ENCODE measurements at regions not wholly inside any gene's neighbourhood (a gene's known extent, or its start where the extent isn't known, plus 50 kb on each side); places are given as distances from the start of the nearest gene placed in this dataset.
A peak's percentile ranks its signal among the peaks of the same experiment; 100 is the strongest.

DNA sequence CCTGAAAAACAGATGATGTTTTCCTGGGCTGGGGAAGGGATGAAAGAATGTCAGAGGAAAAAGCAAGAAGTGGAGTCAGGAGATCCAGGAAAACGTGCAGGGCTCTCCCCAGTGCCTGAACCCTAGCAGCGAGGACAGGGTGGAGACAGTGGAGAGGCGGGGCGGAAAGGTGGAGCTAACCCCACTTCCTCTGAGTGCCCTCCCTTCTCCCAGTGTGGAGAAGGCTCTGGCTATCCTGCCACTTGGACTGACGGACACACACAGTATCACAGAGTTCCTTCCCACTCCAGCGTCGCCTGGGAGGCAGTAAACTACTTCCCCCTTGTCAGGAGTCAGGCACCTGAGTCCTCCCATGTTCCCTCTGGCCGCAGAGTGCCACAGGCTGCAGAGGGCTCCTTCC, 125.3 kb upstream of the CHRNA7 start:
- 13% methylated on average over 8 of the region's 8 CpGs for WGBS
- intact Hi-C loops (cut with DNase I), result no loop called here
- Histone ChIP-seq H3K27ac (ENCODE audit: low read length) (no peak overlapping the region), H3K9me3 (ENCODE audit: control insufficient read depth, low read length) (no peaks in the 10 kb centered on the region), H3K27me3 (ENCODE audit: control insufficient read depth, insufficient read depth) (no peaks in the 10 kb centered on the region), H3K4me3 (ENCODE audit: low read length) (no peak overlapping the region), H3K4me1 (ENCODE audit: control insufficient read depth, insufficient read depth, low read length) (no peaks in the 10 kb centered on the region)
- ATAC-seq, result peak; percentile 88 to 92
- DNase-seq, result peak; percentile 10 to 63 (median 60)

DNA sequence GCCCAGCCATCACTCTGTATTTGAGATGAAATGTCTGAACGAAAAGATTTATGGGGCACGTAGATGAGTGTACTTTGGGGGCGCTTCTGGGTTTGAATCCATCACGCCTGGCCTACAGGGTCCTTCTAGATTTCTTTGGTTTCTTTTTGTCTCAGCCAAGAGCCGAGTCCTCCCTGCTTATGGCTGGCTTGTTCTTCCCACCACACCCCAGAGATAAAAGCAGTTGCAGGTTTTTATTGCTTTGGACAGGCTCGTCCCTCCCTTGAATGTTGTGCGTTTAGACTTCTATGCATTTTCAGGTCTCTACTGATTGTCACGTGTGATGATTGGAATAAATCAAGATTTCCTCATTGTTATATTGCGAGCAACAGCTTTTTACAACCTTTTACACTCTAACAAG, 104.8 kb upstream of the CHRNA7 start:
- Histone ChIP-seq H3K9me3 (ENCODE audit: control insufficient read depth, low read length) (no peaks in the 10 kb centered on the region), H3K27me3 (ENCODE audit: control insufficient read depth, insufficient read depth) (no peaks in the 10 kb centered on the region), H3K4me1 (ENCODE audit: control insufficient read depth, insufficient read depth, low read length) (no peaks in the 10 kb centered on the region), H3K4me3 (ENCODE audit: low read length) (no peak overlapping the region), H3K27ac (ENCODE audit: low read length) (no peak overlapping the region)
- ATAC-seq (no peak), DNase-seq (no peak)
- intact Hi-C loops (cut with DNase I), result no loop called here
- 84% methylated on average over 9 of the region's 9 CpGs for WGBS

DNA sequence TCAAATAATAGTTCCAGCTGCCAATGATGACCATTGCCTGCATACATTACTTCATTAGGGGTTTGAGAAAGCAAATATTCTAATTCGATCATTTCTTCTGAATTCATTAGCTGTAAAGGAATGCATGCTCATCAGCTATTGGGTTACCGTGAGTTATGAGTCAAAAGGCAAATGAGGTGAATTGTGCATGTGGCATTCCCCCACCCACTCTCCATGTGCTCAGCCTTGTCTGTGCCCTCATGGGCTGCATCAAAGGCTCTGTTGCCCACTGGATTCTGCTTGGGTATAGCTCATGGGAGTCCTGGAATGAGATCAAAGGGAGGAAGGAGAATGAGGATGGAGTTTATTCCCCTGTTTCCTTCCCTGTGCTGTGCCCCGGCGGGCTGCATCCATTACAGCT, 99.3 kb upstream of the CHRNA7 start:
- Histone ChIP-seq H3K9me3 (ENCODE audit: control insufficient read depth, low read length) (no peaks in the 10 kb centered on the region), H3K27me3 (ENCODE audit: control insufficient read depth, insufficient read depth) (no peaks in the 10 kb centered on the region), H3K4me3 (ENCODE audit: low read length) (no peak overlapping the region), H3K27ac (ENCODE audit: low read length) (no peak overlapping the region), H3K4me1 (ENCODE audit: control insufficient read depth, insufficient read depth, low read length) (no peaks in the 10 kb centered on the region)
- DNase-seq, result no peak
- intact Hi-C loops (cut with DNase I), result no loop called here
- WGBS, result 79% methylated on average over 4 of the region's 4 CpGs
- ATAC-seq, result no peak

DNA sequence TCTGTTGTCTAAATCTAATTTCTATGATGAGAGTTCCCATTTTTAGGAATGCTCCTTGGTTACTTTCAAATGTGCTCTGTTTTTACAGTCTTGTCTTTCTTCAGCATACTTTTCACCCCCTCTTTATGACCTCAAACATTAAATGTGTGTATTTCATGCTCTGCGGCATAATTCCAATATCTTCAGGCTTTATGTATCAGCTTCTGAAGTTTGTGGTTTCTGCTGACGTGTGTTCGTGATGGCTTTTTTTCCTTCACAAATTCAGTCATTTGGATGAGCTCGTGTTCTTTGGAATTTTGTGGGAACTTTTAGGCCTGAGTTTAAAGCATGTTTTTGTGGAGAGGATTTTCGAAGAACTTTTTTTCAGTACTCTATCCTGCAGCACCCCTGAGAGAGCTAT, 97.7 kb upstream of the CHRNA7 start:
- intact Hi-C loops (cut with DNase I), result no loop called here
- no peak overlapping the region for H3K4me3 ChIP-seq (ENCODE audit: low read length)
- no peak overlapping the region for H3K27ac ChIP-seq (ENCODE audit: low read length)
- WGBS, result 78% methylated on average over 5 of the region's 5 CpGs
- no peaks in the 10 kb centered on the region for H3K4me1 ChIP-seq (ENCODE audit: control insufficient read depth, insufficient read depth, low read length)
- DNase-seq (no peak), ATAC-seq (no peak)
- H3K27me3 ChIP-seq (ENCODE audit: control insufficient read depth, insufficient read depth), result no peaks in the 10 kb centered on the region
- no peaks in the 10 kb centered on the region for H3K9me3 ChIP-seq (ENCODE audit: control insufficient read depth, low read length)

DNA sequence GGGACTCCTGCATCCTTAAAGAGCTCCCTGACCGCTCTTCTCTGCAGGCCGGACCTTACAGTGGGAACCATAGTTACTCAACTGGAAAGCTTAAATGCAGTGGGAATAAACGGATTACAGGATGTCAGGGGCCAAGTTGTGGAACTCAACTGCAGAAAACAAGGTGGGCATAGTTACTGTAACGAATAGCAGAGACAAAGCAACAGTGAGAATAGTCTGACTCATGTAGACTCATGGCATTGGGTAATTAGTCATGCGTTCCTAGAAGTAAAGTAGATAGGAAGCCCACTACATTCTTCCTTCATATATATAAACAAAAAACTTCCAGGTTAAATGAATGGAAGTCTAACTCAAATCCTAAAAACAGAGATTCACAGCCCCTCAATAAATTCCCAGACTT, 95.5 kb upstream of the CHRNA7 start:
- Histone ChIP-seq H3K27ac (ENCODE audit: low read length) (no peak overlapping the region), H3K27me3 (ENCODE audit: control insufficient read depth, insufficient read depth) (no peaks in the 10 kb centered on the region), H3K4me1 (ENCODE audit: control insufficient read depth, insufficient read depth, low read length) (no peaks in the 10 kb centered on the region), H3K9me3 (ENCODE audit: control insufficient read depth, low read length) (no peaks in the 10 kb centered on the region), H3K4me3 (ENCODE audit: low read length) (no peak overlapping the region)
- intact Hi-C loops (cut with DNase I), result no loop called here
- WGBS, result 58% methylated on average over 5 of the region's 5 CpGs
- ATAC-seq, result no peak
- DNase-seq, result no peak

DNA sequence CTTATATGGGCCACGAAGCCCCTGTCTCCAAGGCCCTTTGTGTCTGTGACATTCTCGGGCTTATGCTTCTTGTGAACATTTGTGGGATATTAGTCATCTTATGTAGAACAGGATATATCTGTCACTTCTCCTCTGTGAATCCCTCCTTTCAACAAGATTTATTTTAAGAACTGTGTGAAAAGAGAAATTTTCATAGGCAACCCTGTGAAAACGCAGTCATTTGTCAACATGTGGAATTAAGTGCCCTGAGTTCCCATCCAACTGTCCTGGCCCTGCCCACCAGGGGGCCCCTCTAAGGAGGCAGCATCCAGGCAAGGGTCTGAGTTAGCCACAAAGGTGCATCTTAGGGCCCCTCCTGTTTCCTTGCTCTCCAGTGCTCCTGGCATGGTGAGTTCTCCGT, 76.8 kb upstream of the CHRNA7 start:
- Histone ChIP-seq H3K4me1 (ENCODE audit: control insufficient read depth, insufficient read depth, low read length) (no peaks in the 10 kb centered on the region), H3K4me3 (ENCODE audit: low read length) (no peak overlapping the region), H3K9me3 (ENCODE audit: control insufficient read depth, low read length) (peaks cover 5% of the 10 kb centered on the region), H3K27ac (ENCODE audit: low read length) (no peak overlapping the region), H3K27me3 (ENCODE audit: control insufficient read depth, insufficient read depth) (no peaks in the 10 kb centered on the region)
- intact Hi-C loops (cut with DNase I), result no loop called here
- WGBS, result 57% methylated on average over 4 of the region's 4 CpGs
- ATAC-seq, result no peak
- DNase-seq, result no peak

DNA sequence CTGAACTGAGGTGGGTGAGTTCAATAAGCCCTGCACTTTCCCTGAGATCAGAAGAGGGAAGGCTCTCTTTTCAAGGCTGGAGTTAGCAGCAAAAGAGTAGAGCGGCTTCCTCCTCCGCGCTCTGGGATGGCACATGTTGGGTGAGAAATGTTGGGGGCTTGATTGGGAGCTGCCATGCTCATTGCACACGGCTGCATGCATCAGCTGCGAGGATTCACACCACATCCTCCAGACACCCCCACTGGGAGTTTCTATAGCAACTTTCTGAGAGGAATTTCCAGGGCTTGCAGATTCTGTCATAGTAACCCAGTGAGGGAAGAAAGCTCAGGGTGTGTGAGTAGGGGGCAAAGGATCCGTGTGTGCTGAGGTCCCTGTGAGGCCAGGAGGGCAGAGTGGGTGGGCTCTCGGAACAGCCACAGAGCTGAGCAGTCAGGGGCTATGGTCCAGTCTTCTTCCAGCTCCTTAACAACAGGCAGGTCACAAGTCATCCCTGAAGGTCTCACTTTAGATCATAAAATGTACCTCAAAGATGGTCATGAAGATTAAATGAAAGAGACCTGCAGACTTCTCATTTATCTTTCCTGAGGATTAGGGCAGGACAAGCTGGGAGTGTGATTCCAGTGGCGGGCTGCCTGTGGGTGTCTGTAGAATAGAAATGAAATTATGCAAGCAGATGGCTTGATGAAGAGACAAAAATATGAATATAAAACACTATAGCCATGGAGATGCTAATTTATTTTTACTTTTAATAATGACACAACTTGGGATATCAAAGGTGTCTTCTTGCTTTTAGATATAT, 75.7 kb upstream of the CHRNA7 start:
- no peak for ATAC-seq
- 66% methylated on average over 8 of the region's 8 CpGs for WGBS
- no peaks in the 10 kb centered on the region for H3K27me3 ChIP-seq (ENCODE audit: control insufficient read depth, insufficient read depth)
- no peak for DNase-seq
- H3K4me3 ChIP-seq (ENCODE audit: low read length), result no peak overlapping the region
- no peaks in the 10 kb centered on the region for H3K4me1 ChIP-seq (ENCODE audit: control insufficient read depth, insufficient read depth, low read length)
- peaks cover 5% of the 10 kb centered on the region for H3K9me3 ChIP-seq (ENCODE audit: control insufficient read depth, low read length)
- intact Hi-C loops (cut with DNase I), result no loop called here
- H3K27ac ChIP-seq (ENCODE audit: low read length), result no peak overlapping the region

DNA sequence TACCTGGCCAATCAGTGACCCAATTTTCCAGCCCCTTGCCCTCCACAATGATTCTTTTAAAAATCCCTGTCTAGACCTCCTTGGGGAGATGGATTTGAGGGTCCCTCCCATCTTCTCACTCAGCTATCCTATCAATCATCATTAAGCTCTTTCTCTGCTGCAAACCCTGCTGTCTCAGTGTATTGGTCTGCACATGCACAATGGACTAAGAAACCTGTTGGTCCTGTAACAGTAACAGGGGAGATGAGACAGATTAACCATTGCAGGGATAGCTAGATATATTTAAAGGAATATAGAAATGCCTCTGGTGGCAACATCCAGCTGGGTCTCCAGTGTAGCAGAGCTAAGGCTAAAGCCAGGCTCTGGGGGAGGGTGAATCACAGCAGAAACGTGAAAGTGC, 74.6 kb upstream of the CHRNA7 start:
- ATAC-seq (no peak), DNase-seq (no peak)
- 53% methylated on average over 1 of the region's 1 CpG for whole genome bisulfite sequencing

DNA sequence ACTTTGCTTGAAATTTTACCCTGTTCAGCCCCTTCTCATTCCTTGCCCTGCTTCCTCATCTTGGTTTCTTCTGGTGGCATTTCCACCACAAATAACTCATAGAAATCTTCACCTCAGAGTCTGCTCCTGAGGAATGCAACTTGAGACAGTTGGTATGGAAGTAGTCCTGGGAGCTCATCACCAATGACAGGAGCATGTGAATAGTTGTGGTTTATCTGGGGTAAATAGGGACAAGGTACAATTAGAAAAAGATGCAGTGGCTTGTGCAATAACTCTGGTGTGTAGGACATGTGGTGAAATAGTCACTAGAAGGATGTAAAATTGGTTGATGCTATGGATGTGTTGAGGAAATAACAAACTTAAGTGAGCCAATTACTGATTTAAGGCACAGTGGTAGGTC, 72.7 kb upstream of the CHRNA7 start:
- no peak overlapping the region for H3K27ac ChIP-seq (ENCODE audit: low read length)
- no peak overlapping the region for H3K4me3 ChIP-seq (ENCODE audit: low read length)
- ATAC-seq, result no peak
- H3K27me3 ChIP-seq (ENCODE audit: control insufficient read depth, insufficient read depth), result no peaks in the 10 kb centered on the region
- peaks cover 7% of the 10 kb centered on the region for H3K9me3 ChIP-seq (ENCODE audit: control insufficient read depth, low read length)
- intact Hi-C loops (cut with DNase I), result no loop called here
- no peaks in the 10 kb centered on the region for H3K4me1 ChIP-seq (ENCODE audit: control insufficient read depth, insufficient read depth, low read length)
- DNase-seq, result no peak

More for the DNA sequence above, 74.6 kb upstream of the CHRNA7 start:
- Histone ChIP-seq H3K4me3 (ENCODE audit: low read length) (no peak overlapping the region), H3K9me3 (ENCODE audit: control insufficient read depth, low read length) (peaks cover 7% of the 10 kb centered on the region), H3K27me3 (ENCODE audit: control insufficient read depth, insufficient read depth) (no peaks in the 10 kb centered on the region), H3K27ac (ENCODE audit: low read length) (no peak overlapping the region), H3K4me1 (ENCODE audit: control insufficient read depth, insufficient read depth, low read length) (no peaks in the 10 kb centered on the region)
- intact Hi-C loops (cut with DNase I), result no loop called here

DNA sequence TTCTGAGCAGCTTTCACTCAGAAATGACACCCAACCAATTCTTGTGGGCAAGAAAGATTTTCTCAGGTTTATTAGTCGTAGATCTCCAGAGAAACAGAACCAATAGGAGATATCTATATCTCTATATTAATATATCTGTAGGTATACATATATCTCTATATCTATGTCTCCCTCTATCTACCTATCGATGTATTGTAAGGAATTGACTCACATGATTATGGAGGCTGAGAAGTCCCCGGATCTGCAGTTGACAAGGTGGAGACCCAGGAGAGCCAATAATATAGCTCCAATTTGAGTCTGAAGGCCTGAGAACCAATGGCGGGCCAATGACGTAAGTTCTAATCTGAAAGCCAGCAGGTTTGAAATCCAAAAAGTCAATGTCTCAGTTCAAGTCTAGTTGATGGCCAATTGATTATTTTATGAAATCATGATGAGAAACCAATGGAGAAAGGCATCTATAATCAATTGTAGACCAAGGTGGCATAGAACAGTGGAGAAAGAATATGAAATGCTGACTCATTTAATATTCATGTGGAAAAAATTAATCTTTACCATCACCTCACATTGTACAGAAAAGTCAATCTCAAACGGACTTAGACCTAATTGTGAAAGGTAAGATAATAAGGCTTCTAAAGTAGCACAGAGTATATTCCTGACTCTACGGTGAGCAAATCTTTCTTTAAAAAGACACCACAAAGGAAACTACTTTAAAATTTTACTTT, 65.6 kb upstream of the CHRNA7 start:
- Histone ChIP-seq H3K9me3 (ENCODE audit: control insufficient read depth, low read length) (peaks cover 2% of the 10 kb centered on the region), H3K27ac (ENCODE audit: low read length) (no peak overlapping the region), H3K27me3 (ENCODE audit: control insufficient read depth, insufficient read depth) (no peaks in the 10 kb centered on the region), H3K4me1 (ENCODE audit: control insufficient read depth, insufficient read depth, low read length) (no peaks in the 10 kb centered on the region), H3K4me3 (ENCODE audit: low read length) (no peak overlapping the region)
- ATAC-seq (no peak), DNase-seq (no peak)
- intact Hi-C loops (cut with DNase I), result no loop called here
- WGBS, result 86% methylated on average over 7 of the region's 7 CpGs

DNA sequence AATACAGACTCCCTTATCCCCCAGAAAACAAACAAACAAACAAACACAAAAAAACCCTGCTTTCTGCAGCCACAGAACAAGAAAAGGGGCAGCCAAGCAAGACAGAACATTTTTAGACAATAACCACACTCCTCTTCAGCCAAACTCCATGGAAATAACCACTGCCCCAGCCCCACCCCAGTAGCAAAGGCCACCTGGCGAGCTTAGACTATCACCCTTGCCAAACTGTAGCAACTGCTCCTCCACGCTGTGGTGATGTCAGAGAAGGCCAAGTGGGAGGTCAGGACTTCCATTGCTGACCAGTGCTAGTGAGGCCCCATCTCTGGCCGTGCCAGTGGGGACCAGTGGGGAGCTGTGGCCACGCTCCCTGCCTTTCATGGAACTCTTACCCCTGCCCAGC, 60.3 kb upstream of the CHRNA7 start:
- 63% methylated on average over 4 of the region's 4 CpGs for WGBS
- Histone ChIP-seq H3K27me3 (ENCODE audit: control insufficient read depth, insufficient read depth) (no peaks in the 10 kb centered on the region), H3K27ac (ENCODE audit: low read length) (no peak overlapping the region), H3K4me1 (ENCODE audit: control insufficient read depth, insufficient read depth, low read length) (no peaks in the 10 kb centered on the region), H3K9me3 (ENCODE audit: control insufficient read depth, low read length) (no peaks in the 10 kb centered on the region), H3K4me3 (ENCODE audit: low read length) (no peak overlapping the region)
- ATAC-seq (no peak), DNase-seq (no peak)
- intact Hi-C loops (cut with DNase I), result loop anchor here in 1 of 4 donors (10.0 kb wide), 1 partner anchor 325 kb away; no protein-coding TSS in a partner anchor

Measured in right cardiac atrium (tissue), 5 donors.